ENCODE measurements at regions not wholly inside any gene's neighbourhood (a gene's known extent, or its start where the extent isn't known, plus 50 kb on each side); places are given as distances from the start of the nearest gene placed in this dataset.

- TF ChIP-seq POLR2AphosphoS5 (IDR thresholded peaks at IDR 0.05; ENCODE audit: low read depth, low read length) (no peak), SIN3A (IDR thresholded peaks at IDR 0.05; ENCODE audit: borderline replicate concordance, insufficient read depth, low read length) (no peak), TAF1 (IDR thresholded peaks at IDR 0.05; ENCODE audit: borderline replicate concordance, insufficient read depth, low read length) (no peak), FOXP2 (optimal IDR thresholded peaks at IDR 0.05; ENCODE audit: borderline replicate concordance, extremely low read depth, extremely low read length, insufficient read depth) (no peak)
- TF ChIP-seq, protein P1, sequence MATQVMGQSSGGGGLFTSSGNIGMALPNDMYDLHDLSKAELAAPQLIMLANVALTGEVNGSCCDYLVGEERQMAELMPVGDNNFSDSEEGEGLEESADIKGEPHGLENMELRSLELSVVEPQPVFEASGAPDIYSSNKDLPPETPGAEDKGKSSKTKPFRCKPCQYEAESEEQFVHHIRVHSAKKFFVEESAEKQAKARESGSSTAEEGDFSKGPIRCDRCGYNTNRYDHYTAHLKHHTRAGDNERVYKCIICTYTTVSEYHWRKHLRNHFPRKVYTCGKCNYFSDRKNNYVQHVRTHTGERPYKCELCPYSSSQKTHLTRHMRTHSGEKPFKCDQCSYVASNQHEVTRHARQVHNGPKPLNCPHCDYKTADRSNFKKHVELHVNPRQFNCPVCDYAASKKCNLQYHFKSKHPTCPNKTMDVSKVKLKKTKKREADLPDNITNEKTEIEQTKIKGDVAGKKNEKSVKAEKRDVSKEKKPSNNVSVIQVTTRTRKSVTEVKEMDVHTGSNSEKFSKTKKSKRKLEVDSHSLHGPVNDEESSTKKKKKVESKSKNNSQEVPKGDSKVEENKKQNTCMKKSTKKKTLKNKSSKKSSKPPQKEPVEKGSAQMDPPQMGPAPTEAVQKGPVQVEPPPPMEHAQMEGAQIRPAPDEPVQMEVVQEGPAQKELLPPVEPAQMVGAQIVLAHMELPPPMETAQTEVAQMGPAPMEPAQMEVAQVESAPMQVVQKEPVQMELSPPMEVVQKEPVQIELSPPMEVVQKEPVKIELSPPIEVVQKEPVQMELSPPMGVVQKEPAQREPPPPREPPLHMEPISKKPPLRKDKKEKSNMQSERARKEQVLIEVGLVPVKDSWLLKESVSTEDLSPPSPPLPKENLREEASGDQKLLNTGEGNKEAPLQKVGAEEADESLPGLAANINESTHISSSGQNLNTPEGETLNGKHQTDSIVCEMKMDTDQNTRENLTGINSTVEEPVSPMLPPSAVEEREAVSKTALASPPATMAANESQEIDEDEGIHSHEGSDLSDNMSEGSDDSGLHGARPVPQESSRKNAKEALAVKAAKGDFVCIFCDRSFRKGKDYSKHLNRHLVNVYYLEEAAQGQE (IDR thresholded peaks at IDR 0.05; ENCODE audit: insufficient read depth in 1 of 2, low read depth in 2 of 2, low read length in 2 of 2) = no peak
These were observed 102.8 kb upstream of the SMIM36 start for GRCh38 chr17:55614061-55614460.
